Esophagus squamous epithelium (tissue), 5 donors: ENCODE measurements at regions not wholly inside any gene's neighbourhood (a gene's known extent, or its start where the extent isn't known, plus 50 kb on each side); places are given as distances from the start of the nearest gene placed in this dataset.
A peak's percentile ranks its signal among the peaks of the same experiment; 100 is the strongest.

Source experiments
- DNase-seq: peaks from one replicate; lab custom pipeline; 2025; lab: John Stamatoyannopoulos, UW
- H3K27ac ChIP-seq, 4 donors: fragments of 200-600 bp; sonication (generic); one replicate each; pipeline ENCODE4 v1.5.1; 2016 to 2019; ENCODE audit warnings: mild to moderate bottlenecking in 1 of 4
- H3K27me3 ChIP-seq, 4 donors: fragments of 200-600 bp; sonication (generic); 1 replicate in 3 of 4; 2 replicates in 1 of 4; pipeline versions ENCODE4 v1.5.1 to v1.6.0; 2017 to 2021; ENCODE audit warnings: antibody characterized with exemption in 1 of 4
- H3K36me3 ChIP-seq, 3 donors: fragments of 200-600 bp; sonication (generic); one replicate each; pipeline ENCODE4 v1.5.1; 2016 to 2019
- H3K4me1 ChIP-seq, 3 donors: fragments of 200-600 bp; sonication (generic); one replicate each; pipeline ENCODE4 v1.5.1; 2017 to 2019
- H3K4me3 ChIP-seq, 4 donors: fragments of 200-600 bp; sonication (generic); 1 replicate in 3 of 4; 2 replicates in 1 of 4; pipeline ENCODE4 v1.5.1; 2016 to 2019; ENCODE audit warnings: mild to moderate bottlenecking in 2 of 4, moderate library complexity in 1 of 4
- H3K9me3 ChIP-seq, 3 donors: fragments of 200-600 bp; sonication (generic); one replicate each; pipeline ENCODE4 v1.5.1; 2016 to 2019
- CTCF ChIP-seq, 6 experiments: fragments of 450-650 bp in 4 of 6; fragments of 200-600 bp in 2 of 6; sonication (generic) in 2 of 6; IDR thresholded peaks; one replicate each; pipeline ENCODE4 v1.5.1; 2016 to 2019; ENCODE audit warnings: antibody characterized with exemption in 6 of 6, mild to moderate bottlenecking in 4 of 6, moderate library complexity in 4 of 6
- POLR2A ChIP-seq, 4 donors: fragments of 450-650 bp; IDR thresholded peaks; one replicate each; pipeline ENCODE4 v1.6.1; 2017; ENCODE audit warnings: antibody characterized with exemption in 4 of 4, mild to moderate bottlenecking in 4 of 4, moderate library complexity in 3 of 4
- WGBS, 2 donors: methylation state at CpG; one replicate each; pipeline ENCODE4 v1.1.5; 2018; 5-methylcytosine and 5-hydroxymethylcytosine counted together
- intact Hi-C: fragments of 100-400 bp; cut with DNase I; formaldehyde crosslinking; loops from one replicate; pipeline ENCODE4 v1.15.0; 2022
- donor health status: DM: yes; HTN: yes; CAD: no.

GRCh38 chrX:40157228-40158035, 59.7 kb upstream of the BCOR start:
- no peak for TF ChIP-seq CTCF (IDR thresholded peaks at IDR 0.05)
- TF ChIP-seq POLR2A (IDR thresholded peaks at IDR 0.05), result no peak
- H3K9me3 ChIP-seq, result no peaks in the 10 kb centered on the region
- H3K27me3 ChIP-seq, result peaks cover 0 to 11% (median 0%) of the 10 kb centered on the region in 4 donors
- no peaks in the 10 kb centered on the region for H3K36me3 ChIP-seq
- WGBS, 2 donors, result 57 to 90% methylated on average over 2 to 15 of the region's 15 CpGs
- intact Hi-C loops, result no loop called here
- peak overlapping the region; percentile 36 to 69 (median 44) for H3K4me3 ChIP-seq
- no peak for DNase-seq
- H3K4me1 ChIP-seq, result peaks cover 5 to 47% (median 28%) of the 10 kb centered on the region in 3 donors
- peak overlapping the region; percentile 54 to 80 (median 70) for H3K27ac ChIP-seq

- peaks cover 0 to 11% (median 0%) of the 10 kb centered on the region in 4 donors for H3K27me3 ChIP-seq
- peaks cover 8 to 55% (median 36%) of the 10 kb centered on the region in 3 donors for H3K4me1 ChIP-seq
- no peak overlapping the region for H3K4me3 ChIP-seq
- no peak for DNase-seq
- H3K27ac ChIP-seq, result no peak overlapping the region
- no peaks in the 10 kb centered on the region for H3K9me3 ChIP-seq
- WGBS, 2 donors, result 78% methylated on average over 13 of the region's 41 CpGs; no CpG with 5 or more reads in 1 of the 2 donors
- TF ChIP-seq CTCF (IDR thresholded peaks at IDR 0.05) (no peak), POLR2A (IDR thresholded peaks at IDR 0.05) (no peak)
- intact Hi-C loops, result no loop called here
- H3K36me3 ChIP-seq, result no peaks in the 10 kb centered on the region
These were observed 58.9 kb upstream of the BCOR start for GRCh38 chrX:40156470-40157227.

GRCh38 chrX:40155589-40156469, 58.1 kb upstream of the BCOR start:
- H3K27me3 ChIP-seq, result peaks cover 0 to 11% (median 0%) of the 10 kb centered on the region in 4 donors

More at GRCh38 chrX:40155589-40156469, 58.1 kb upstream of the BCOR start:
- Histone ChIP-seq H3K4me3 (peak overlapping the region; percentile 36 to 62 (median 49)), H3K9me3 (no peaks in the 10 kb centered on the region), H3K4me1 (peaks cover 8 to 56% (median 38%) of the 10 kb centered on the region in 3 donors), H3K27ac (peak overlapping the region; percentile 54 to 78 (median 64)), H3K36me3 (no peaks in the 10 kb centered on the region)
- no peak for TF ChIP-seq CTCF (IDR thresholded peaks at IDR 0.05)
- no peak for TF ChIP-seq POLR2A (IDR thresholded peaks at IDR 0.05)
- DNase-seq, result no peak
- intact Hi-C loops, result no loop called here
- WGBS, 2 donors, result no CpG with 5 or more reads among the region's 73 CpGs
